ENCODE measurements at regions not wholly inside any gene's neighbourhood (a gene's known extent, or its start where the extent isn't known, plus 50 kb on each side); places are given as distances from the start of the nearest gene placed in this dataset.
"Not testable (repeated sequence)": the region's sequence is repeated elsewhere in the genome, so short reads cannot be mapped to it uniquely, and the experiment has no call there.

DNA sequence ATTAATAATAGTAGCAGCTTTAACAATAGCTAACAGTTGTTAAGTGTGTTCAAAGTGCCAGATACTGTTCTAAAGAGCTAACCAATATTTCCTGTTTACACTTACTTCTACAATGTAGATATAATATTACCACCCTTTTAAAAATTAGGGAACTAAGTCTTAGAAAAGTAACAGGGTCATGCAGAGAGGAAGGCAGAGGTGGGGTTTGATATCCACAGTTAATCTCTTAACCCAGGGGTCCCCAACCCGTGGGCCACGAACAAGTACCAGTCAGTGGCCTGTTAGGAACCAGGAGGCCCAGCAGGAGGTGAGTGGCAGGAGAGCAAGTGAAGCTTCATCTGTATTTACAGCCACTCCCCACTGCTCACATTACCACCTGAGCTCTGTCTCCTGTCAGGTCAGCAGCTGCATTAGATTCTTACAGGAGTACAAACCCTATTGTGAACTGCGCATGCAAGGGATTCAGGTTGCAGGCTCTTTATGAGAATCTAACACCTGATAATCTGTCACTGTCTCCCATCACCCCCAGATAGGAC, 89.1 kb downstream of the ACTL7B start:
- DNase-seq (ENCODE audit: low read depth in 1 of 2, low spot score in 1 of 2), result no peak

DNA sequence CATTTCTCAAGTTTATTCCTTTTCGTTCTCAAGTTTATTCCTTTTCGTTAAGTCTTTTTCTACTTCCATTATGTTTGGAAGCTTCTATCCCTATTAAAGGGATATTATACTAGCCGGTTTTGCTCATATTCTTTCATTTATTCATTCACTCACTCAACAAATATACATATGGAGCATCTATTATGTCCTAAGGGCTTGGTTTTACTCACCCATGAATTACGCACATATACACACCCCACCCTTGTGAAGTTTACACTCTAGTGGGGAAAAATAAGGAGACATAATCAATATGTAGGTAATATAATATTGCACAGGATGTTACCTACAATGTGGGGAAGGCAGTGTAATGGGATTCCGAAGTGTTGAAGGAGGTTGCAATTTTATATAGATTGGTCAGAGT, 90.5 kb downstream of the ACTL7B start:
- no peak for DNase-seq (ENCODE audit: low read depth in 1 of 2, low spot score in 1 of 2)

DNA sequence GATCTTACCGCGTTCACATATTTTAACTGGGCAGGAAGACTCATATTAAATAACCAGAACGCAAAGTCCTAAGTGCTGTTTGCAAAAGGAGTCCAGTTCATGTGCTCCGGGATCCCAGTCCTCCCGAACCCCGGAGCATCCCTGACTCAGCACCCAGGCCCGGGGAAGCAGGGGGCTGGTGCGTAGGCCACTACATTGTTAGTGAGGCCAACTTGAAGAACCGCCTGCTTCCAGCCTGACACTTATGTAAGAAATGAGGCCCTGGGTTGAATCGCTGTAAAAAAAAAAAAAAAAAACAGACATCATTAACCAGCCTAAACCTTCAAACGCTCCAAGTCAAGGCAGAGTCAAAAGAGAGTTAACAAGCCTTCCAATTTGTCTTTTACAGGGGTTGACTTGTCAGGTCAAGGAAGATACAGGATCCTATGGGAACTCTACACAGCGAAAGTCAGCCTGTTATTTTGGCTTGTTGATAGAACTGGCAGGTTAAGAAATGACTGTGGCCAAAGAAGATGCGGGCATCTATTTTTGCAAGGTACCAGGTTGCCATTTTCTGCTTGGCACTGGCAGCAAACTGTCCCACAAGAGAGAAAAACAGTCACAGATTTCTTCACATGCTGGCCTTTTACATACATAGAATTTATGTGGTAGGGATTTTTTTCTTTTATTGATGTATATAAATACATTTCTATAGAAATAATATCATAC, 93.3 kb downstream of the ACTL7B start:
- no peak for DNase-seq (ENCODE audit: low read depth in 1 of 2, low spot score in 1 of 2)

DNA sequence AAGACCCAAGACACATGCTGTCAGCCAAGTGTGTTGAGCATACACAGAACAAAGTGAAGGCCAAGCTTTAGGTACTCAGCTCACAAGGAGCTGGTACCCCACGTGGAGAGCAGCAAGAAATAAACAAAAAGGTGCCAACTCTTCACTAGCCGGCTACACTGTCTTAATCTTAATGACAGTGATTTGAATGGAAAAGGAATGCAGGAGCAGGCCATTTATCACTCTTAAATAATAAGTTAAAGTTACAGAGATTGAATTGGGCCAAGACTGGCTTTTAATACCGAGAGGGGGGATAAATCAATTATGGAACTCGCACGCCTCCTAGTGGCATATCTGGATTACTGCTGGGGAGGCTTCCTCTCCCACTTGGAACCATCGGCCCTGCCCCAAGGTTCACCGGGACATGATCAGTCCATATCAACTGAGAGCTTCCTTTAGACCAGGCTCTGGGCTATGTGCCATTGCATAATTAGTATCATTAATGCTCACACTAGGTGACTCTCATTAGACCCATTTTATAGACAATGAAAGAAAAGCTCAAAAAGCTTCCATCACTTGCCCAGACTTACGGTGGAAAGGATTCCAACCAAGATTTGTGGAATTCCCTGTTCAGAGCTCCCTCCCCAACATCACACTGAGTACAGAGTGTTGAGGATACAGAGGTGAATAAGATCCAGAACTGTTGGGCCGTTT, 94.0 kb downstream of the ACTL7B start:
- peak in 1 of 2 donors; percentile 18 for DNase-seq (ENCODE audit: low read depth in 1 of 2, low spot score in 1 of 2)

DNA sequence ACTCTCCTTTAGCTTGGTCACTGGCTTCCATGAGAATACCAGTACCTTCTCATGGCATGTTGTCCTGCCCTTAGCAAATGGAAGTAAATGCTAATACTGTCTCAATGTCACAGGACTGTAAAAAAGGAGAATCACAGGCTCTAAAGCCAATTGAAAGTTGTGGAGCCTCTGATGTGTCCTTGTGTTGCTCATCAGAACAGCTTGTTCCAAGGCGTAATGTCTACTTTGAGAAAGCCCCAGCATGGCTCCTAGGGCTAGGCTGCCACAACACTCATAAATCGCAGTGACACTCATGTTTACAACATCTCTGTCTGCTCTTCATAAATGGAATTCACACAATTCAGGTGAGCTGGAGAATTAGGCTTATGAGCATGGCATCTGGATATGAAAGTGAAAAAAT, 94.9 kb downstream of the ACTL7B start:
- no peak for DNase-seq (ENCODE audit: low read depth in 1 of 2, low spot score in 1 of 2)

DNA sequence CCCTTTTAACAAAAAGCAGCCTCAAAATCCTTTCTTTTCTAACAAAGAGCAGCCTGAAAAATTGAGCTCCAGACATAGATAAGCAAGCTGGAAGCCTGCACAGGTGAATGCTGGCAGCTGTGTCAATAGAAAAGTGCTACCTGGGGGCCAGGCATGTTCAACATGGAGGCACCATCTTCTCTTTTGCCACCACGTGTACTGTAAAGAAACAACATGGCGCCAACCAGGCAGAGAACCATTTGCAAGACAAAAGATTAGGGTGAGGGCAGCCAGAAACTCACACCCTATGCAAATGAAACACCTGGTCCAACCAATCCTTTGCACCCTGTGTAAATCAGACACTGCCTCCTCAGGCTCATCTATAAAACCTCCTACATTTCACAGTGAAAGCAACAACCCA, 96.0 kb downstream of the ACTL7B start:
- no peak for DNase-seq (ENCODE audit: low read depth in 1 of 2, low spot score in 1 of 2)

DNA sequence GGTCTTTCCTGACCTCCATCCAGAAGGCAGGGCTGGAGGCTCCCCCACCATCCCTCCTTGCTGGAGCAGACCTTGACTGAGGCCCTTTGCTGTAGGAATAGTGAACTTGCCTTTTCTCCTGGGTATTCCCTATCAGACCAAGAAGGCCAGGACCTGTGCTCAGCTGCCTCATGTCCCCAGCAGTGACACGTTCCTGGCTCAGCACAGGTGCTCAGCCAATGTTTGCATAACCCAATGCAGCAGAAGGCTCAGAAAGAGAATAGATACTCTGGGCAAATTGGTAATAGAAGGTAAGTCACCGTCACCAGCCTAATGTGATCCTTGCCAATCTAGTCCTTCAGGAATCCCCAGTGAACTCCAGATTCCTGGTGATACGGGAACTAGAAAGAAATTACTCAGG, 96.4 kb downstream of the ACTL7B start:
- no peak for DNase-seq (ENCODE audit: low read depth in 1 of 2, low spot score in 1 of 2)

DNA sequence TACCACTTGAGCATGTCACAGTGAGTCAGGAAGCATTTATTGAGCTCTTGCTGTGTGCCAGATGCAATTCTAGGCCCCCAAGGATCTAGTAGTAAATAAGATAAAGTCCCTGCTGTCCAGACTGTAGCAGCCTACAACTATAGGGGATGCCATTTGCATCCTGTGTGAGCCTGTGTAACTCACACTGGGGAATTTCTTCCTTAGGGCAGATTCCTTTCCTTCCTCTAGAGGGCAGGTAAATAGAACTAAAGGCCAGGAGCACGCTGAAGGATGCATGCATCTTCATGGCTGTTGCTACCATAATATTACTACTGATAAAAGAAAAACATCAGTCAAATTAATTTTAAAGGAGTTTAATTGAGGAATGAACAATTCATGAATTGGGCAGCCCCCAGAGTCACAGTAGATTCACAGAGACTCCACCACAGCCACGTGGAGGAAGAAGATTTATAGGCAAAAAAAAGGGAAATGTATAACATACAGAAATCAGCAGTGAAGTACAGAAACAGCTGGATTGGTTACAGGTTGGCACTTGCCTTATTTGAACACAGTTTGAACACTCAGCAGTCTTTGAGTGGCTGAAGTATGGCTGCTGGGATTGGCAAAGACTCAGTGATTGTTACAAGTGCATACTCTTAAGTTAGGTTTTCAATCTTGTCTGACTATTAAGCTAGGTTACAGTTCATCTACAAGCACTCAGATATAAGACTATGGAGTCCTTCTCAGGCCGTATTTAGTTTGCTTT, 98.9 kb downstream of the ACTL7B start:
- no peak for DNase-seq (ENCODE audit: low read depth in 1 of 2, low spot score in 1 of 2)

DNA sequence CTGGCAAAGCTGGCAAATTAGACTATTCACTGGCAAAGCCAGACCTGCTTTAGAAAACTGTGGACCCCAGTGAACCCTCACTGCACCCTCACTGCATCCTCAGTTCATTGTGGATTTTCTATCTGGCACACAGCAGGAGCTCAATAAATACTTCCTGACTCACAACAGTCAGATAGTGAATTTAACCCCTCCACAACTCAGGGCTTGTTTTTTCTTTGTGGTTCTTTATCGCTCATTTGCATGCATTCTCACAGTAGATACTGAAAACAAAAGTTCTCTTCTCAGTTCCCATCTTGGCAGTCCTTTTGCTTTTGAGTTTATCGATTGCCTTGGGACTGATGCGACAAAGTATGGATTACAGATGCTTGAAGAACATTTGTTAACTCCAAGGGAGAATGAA, 99.8 kb downstream of the ACTL7B start:
- no peak for DNase-seq (ENCODE audit: low read depth in 1 of 2, low spot score in 1 of 2)

DNA sequence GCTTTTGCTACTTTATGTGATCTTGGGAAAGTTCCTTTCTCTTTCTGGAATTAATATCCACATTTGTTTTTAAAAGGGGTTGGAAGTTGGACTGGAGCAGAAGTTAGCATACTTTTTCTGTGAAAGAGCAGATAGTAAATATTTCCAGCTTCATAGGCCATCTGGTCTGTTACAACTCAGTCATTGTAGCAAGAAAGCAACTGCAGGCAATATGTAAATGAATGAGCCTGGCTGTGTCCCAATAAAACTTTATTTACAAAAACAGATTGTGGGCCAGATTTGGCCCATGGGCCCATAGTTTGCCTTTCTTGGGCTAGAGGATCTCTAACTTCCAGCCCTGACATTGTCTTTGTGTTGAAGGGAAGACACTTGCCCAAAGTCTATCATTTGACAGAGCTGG, 104.4 kb downstream of the ACTL7B start:
- DNase-seq (ENCODE audit: low read depth in 1 of 2, low spot score in 1 of 2), result no peak

DNA sequence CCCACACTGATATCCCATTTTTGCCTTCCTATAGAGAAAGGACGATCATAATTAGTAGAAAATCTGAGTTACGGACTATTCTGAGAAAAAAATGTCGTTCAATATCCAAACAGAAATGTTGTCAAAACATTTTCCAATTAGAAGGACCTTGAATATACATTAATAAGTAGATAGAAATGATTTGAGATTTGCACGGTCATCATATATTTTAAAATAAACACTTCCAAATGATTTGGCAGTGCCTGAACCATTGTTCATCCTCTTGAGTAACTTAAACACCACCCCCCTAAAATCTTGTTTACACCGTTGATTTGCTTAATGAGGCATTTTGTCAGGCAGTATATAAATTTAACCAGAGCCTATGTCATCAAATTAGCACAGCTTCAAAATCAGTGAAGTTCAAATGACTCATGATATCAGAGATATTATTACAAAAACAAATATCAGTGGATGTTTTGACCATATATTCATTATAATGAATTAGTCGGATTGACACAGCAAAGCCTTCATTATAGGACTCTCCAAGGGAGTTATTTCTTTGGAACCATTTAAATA, 105.0 kb downstream of the ACTL7B start:
- no peak for DNase-seq (ENCODE audit: low read depth in 1 of 2, low spot score in 1 of 2)

DNA sequence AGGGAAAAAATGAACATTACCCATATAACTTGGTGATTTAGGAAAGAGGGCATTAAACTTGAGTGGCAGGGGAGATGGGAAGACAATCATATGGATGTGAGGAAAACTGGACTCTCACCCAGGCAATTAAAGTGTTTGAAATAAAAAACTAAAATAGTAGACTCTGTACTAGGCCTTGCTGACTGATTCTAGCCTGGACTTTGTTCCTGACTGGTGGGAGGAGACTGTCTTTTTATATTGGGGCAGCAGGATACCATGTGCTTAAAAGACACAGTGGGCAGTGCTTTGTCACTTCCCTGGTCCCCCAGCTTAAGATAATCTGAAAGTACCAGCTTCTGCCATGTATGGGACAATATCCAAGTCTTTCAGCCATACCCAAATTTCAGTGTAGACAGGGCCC, 107.0 kb downstream of the ACTL7B start:
- DNase-seq (ENCODE audit: low read depth in 1 of 2, low spot score in 1 of 2), result no peak

DNA sequence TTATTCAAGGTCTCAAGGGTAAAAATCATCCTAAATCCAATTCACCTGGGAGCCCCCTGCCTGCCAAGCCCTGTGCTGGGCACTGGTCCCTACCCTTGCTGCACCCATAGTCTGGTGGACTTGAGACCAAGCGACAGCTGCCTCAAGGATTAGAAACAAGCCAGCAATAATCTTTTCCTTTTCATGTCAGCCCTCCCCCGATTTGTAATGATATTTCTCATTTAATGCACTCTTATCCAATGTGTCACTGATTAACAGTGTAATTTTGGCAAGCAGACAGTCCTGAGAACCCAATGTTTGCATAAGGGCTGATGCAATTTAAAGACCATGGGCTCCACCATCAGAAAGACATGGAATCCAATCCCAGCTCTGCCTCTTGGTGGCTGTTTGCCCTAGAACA, 108.9 kb downstream of the ACTL7B start:
- no peak for DNase-seq (ENCODE audit: low read depth in 1 of 2, low spot score in 1 of 2)

DNA sequence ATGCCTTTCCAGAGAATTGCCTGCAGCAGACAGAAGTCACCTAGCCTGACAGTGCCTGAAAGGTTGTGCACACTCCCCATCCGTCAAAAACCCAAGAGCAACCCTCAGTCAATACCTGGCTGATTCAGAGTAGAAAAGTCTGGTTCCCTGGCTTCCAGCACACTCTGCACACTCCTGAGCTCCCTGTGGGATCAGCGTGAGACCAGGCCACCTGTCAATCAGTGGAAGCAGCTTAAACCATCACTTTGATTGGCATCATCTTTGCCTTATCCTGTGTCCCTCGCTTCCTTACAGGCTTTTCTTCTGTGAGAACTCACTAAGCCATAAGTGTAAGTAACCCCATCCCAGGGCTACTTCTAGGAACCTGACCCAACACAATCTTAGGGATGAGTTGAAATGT, 109.8 kb downstream of the ACTL7B start:
- DNase-seq (ENCODE audit: low read depth in 1 of 2, low spot score in 1 of 2), result no peak

DNA sequence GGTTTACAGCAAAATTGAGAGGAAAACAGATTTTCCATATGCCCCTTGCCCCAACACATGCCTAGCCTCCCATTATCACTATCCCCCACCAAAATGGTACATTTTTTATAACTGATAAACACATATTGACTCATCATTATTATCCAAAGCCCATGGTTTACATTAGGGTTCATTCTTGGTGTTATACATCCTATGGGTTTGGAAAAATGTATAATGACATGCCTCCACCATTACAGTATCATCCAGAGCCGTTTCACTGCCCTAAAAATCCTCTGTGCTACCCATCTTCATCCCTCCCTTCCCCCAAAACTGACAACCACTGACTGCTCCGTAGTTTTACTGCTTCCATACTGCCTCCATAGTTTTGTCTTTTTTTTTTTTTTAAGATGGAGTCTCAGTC, 111.1 kb downstream of the ACTL7B start:
- DNase-seq (ENCODE audit: low read depth in 1 of 2, low spot score in 1 of 2), result no peak

DNA sequence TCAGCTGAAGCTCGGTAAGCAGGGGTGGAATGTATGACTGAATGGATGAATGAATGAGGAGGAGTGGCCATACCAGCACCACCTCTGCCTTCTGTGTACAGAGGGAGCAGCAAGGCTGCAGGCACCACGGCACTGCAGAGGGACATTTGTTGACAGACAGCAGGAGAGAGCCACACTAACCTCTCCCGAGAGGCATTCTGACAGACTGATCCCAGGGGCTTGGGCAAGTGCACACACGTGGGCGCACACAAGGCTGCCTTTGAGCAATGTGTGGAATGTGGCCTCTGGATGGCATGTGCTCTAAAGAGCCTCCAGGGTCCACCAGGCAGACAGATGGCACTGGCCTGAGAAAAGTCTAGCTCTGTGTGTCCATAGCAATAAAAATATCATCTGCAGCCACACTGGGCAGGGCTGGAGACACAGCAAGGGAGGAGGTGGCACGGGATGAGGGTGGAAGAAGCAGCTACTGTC, 111.8 kb downstream of the ACTL7B start:
- no peak for DNase-seq (ENCODE audit: low read depth in 1 of 2, low spot score in 1 of 2)

DNA sequence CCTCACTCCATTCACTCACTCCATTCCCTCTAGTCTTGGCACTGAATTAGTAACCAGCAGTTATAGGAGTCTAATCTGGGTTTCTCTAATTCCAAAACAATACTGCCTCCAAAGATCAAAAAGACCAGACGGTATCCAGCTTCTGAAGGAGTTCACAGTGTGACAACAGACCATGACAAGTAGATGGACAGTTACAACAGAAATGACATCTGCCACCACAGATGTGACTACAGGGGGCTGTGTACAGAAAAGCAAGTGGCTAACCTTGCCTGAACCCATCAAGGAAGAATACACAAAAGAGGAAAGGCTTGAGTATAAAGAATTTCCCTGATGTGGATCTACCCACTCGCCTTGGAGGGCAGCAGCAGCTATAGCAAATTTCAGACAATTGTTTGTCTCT, 112.4 kb downstream of the ACTL7B start:
- no peak for DNase-seq (ENCODE audit: low read depth in 1 of 2, low spot score in 1 of 2)

DNA sequence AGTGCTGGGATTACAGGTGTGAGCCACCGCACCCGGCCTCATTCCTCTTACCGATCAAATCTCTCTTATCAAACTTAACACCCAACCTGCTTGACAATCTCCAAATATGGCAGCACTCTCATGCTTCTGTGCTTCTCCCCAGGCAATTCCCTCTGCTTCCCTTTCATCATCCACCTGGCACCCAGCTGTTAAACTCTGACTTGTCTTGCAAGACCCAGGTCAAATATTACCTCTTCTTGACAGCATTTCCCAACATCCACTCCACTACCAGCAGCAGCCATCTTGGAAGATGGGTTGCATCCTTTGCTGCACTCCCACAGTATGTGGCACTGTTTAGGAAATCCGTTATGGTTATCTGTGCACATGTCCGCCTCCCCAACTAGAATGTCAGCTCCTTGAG, 113.6 kb downstream of the ACTL7B start:
- DNase-seq (ENCODE audit: low read depth in 1 of 2, low spot score in 1 of 2), result no peak

DNA sequence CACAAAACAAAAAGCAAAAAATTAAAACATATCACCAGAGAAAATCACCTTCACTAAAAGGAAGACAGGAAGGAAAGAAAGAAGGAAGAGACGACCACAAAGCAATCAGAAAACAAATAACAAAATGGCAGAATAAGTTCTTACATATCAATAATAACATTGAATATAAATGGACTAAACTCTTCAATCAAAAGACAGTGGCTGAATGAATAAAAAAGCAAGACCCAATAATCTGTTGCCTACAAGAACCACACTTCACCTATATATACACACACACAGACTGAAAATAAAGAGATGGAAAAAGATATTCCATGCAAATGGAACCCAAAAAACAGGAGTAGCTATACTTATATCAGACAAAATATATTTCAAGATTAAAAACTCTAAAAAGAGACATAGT, 124.5 kb downstream of the ACTL7B start:
- DNase-seq (ENCODE audit: low read depth in 1 of 2, low spot score in 1 of 2), result not testable (repeated sequence)

DNA sequence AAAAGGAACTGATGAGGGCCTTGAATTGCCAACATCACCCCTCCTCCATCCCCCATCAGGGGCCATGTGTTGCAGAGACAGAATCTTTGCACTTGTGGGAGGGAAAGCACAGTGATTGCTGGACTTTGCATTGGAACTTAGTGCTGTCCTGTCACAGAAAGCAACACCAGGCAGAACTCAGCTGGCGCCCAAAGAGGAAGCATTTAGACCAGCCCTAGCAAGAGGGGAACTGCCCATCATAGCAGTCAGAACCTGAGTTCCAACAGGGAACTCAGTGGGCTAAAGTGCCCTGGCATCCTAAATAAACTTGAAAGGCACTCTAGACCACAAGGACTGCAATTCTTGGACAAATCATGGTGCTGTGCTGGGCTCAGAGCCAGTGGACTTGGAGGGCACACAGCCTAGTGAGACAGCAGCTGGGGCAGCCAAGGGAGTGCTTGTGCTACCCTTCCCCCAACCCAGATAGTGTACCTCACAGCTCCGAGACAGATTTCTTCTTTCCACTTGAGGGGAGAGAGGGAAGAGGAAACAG, 128.1 kb downstream of the ACTL7B start:
- no peak for DNase-seq (ENCODE audit: low read depth in 1 of 2, low spot score in 1 of 2)

DNA sequence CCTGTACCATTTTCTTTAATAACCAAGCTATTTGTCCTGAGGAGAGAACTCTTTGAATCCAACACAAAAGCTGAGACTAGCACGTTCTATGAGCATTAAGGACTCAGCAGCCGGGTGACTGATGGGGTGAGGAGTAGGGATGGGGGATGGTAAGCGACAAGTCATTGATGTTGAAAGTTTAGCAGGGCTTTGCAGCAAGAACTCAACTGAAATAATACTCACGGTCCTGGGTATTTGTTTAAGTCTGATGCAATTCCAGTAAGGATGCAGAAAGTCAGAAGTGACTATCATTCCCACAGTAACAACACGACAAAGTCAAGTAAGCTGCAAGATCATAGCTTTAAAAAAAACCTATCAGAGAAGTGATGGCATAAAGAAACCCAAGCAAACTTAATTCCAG, 131.1 kb downstream of the ACTL7B start:
- no peak for DNase-seq (ENCODE audit: low read depth in 1 of 2, low spot score in 1 of 2)

All from activated CD4-positive, alpha-beta T cell treated with anti-CD3 and anti-CD28 coated beads, Interleukin-2, amount 50 U/mL, for 24 hours (primary cell).